ENCODE measurements at regions not wholly inside any gene's neighbourhood (a gene's known extent, or its start where the extent isn't known, plus 50 kb on each side); places are given as distances from the start of the nearest gene placed in this dataset.

GRCh38 chr5:67339219-67339767, 142.7 kb upstream of the CD180 start:
- no peak for TF ChIP-seq CTCF (IDR thresholded peaks at IDR 0.05)
- no peak for TF ChIP-seq EZH2 (IDR thresholded peaks at IDR 0.05)
- TF ChIP-seq EZH2phosphoT487 (IDR thresholded peaks at IDR 0.05): no peak

Measured in neural progenitor cell (in vitro differentiated cells).